ENCODE measurements at regions not wholly inside any gene's neighbourhood (a gene's known extent, or its start where the extent isn't known, plus 50 kb on each side); places are given as distances from the start of the nearest gene placed in this dataset.

GRCh38 chr7:29723599-29723998, 82.7 kb upstream of the WIPF3 start:
- no peak for TF ChIP-seq CTCF (IDR thresholded peaks at IDR 0.05)
- no peak for TF ChIP-seq POLR2A (IDR thresholded peaks at IDR 0.05)
